GM19397 (cell line): ENCODE measurements at regions not wholly inside any gene's neighbourhood (a gene's known extent, or its start where the extent isn't known, plus 50 kb on each side); places are given as distances from the start of the nearest gene placed in this dataset.
A peak's percentile ranks its signal among the peaks of the same experiment; 100 is the strongest.
"Not testable (repeated sequence)": the region's sequence is repeated elsewhere in the genome, so short reads cannot be mapped to it uniquely, and the experiment has no call there.

Experiments
- ATAC-seq: cut with Tn5 transposase; IDR thresholded peaks from one replicate; pipeline ENCODE4 v1.9.1; 2021; ENCODE audit warnings: mild to moderate bottlenecking, moderate library complexity; ENCODE audit not compliant: unreplicated experiment

GRCh38 chr2:187078297-187078696 is 229.3 kb upstream of the ZSWIM2 start:
- no peak for ATAC-seq

- ATAC-seq: no peak
These were observed 226.7 kb upstream of the ZSWIM2 start for GRCh38 chr2:187075671-187076070.

GRCh38 chr2:187075199-187075635 is 226.2 kb upstream of the ZSWIM2 start:
- ATAC-seq: no peak

GRCh38 chr2:187058198-187058597 is 209.2 kb upstream of the ZSWIM2 start:
- no peak for ATAC-seq

GRCh38 chr2:187057466-187057865 is 208.5 kb upstream of the ZSWIM2 start:
- no peak for ATAC-seq

GRCh38 chr2:187056416-187057334 is 207.7 kb upstream of the ZSWIM2 start:
- no peak for ATAC-seq

- no peak for ATAC-seq
These were observed 206.5 kb upstream of the ZSWIM2 start for GRCh38 chr2:187055463-187055862.

GRCh38 chr2:187054501-187055319 is 205.7 kb upstream of the ZSWIM2 start:
- ATAC-seq: no peak

- ATAC-seq: peak; percentile 83
These were observed 202.4 kb upstream of the ZSWIM2 start for GRCh38 chr2:187051350-187051749.

GRCh38 chr2:187050409-187050998 is 201.5 kb upstream of the ZSWIM2 start:
- ATAC-seq: no peak

- no peak for ATAC-seq
These were observed 188.3 kb upstream of the ZSWIM2 start for GRCh38 chr2:187037310-187037709.

GRCh38 chr2:187034434-187034833 is 185.5 kb upstream of the ZSWIM2 start:
- ATAC-seq: no peak

GRCh38 chr2:187024739-187025138 is 175.8 kb upstream of the ZSWIM2 start:
- no peak for ATAC-seq

GRCh38 chr2:187023996-187024395 is 175.0 kb upstream of the ZSWIM2 start:
- ATAC-seq: not testable (repeated sequence)

GRCh38 chr2:187017438-187017837 is 168.5 kb upstream of the ZSWIM2 start:
- ATAC-seq: no peak

- no peak for ATAC-seq
These were observed 164.1 kb upstream of the ZSWIM2 start for GRCh38 chr2:187013058-187013457.

GRCh38 chr2:187011206-187011832 is 162.3 kb upstream of the ZSWIM2 start:
- ATAC-seq: no peak

- no peak for ATAC-seq
These were observed 160.7 kb upstream of the ZSWIM2 start for GRCh38 chr2:187009483-187010239.

GRCh38 chr2:187008111-187008510 is 159.1 kb upstream of the ZSWIM2 start:
- ATAC-seq: no peak

- no peak for ATAC-seq
These were observed 154.6 kb upstream of the ZSWIM2 start for GRCh38 chr2:187003611-187004010.
